ENCODE measurements at regions not wholly inside any gene's neighbourhood (a gene's known extent, or its start where the extent isn't known, plus 50 kb on each side); places are given as distances from the start of the nearest gene placed in this dataset.

- peaks cover 4% of the 10 kb centered on the region for H3K27me3 Mint-ChIP-seq
- H3K36me3 Mint-ChIP-seq (ENCODE audit: low read depth): no peaks in the 10 kb centered on the region
- H3K4me3 Mint-ChIP-seq: no peak overlapping the region
- ATAC-seq (ENCODE audit: low read depth): no peak
- H3K9me3 Mint-ChIP-seq: peaks cover 34% of the 10 kb centered on the region
- ChIA-PET POLR2A (no interaction called here), CTCF (no interaction called here)
- DNase-seq: no peak
- no peak for TF ChIP-seq CTCF (IDR thresholded peaks at IDR 0.05)
- intact Hi-C loops (cut with micrococcal nuclease): no loop called here
- no peak overlapping the region for H3K27ac Mint-ChIP-seq
- H3K4me1 Mint-ChIP-seq: no peaks in the 10 kb centered on the region
Measured at GRCh38 chr5:96209829-96210228, 223.2 kb downstream of the PCSK1 start.

GRCh38 chr5:96207420-96207819 lies 225.6 kb downstream of the PCSK1 start:
- no peak overlapping the region for H3K27ac Mint-ChIP-seq
- H3K4me3 Mint-ChIP-seq: no peak overlapping the region
- H3K4me1 Mint-ChIP-seq: no peaks in the 10 kb centered on the region
- intact Hi-C loops (cut with micrococcal nuclease): no loop called here
- POLR2A ChIA-PET: no interaction called here
- ATAC-seq (ENCODE audit: low read depth) (no peak), DNase-seq (no peak)
- peaks cover 34% of the 10 kb centered on the region for H3K9me3 Mint-ChIP-seq
- peaks cover 5% of the 10 kb centered on the region for H3K27me3 Mint-ChIP-seq
- no peaks in the 10 kb centered on the region for H3K36me3 Mint-ChIP-seq (ENCODE audit: low read depth)
- no peak for TF ChIP-seq CTCF (IDR thresholded peaks at IDR 0.05)
- CTCF ChIA-PET: no interaction called here

GRCh38 chr5:96203761-96204160 lies 229.3 kb downstream of the PCSK1 start:
- no peak for TF ChIP-seq CTCF (IDR thresholded peaks at IDR 0.05)
- ATAC-seq (ENCODE audit: low read depth) (no peak), DNase-seq (no peak)
- no peak overlapping the region for H3K27ac Mint-ChIP-seq
- no peak overlapping the region for H3K4me3 Mint-ChIP-seq
- intact Hi-C loops (cut with micrococcal nuclease): no loop called here
- ChIA-PET CTCF (no interaction called here), POLR2A (no interaction called here)
- H3K36me3 Mint-ChIP-seq (ENCODE audit: low read depth): no peaks in the 10 kb centered on the region
- peaks cover 26% of the 10 kb centered on the region for H3K9me3 Mint-ChIP-seq
- peaks cover 5% of the 10 kb centered on the region for H3K27me3 Mint-ChIP-seq
- H3K4me1 Mint-ChIP-seq: no peaks in the 10 kb centered on the region

GRCh38 chr5:96201503-96201902 lies 231.5 kb downstream of the PCSK1 start:
- H3K4me1 Mint-ChIP-seq: no peaks in the 10 kb centered on the region
- peaks cover 8% of the 10 kb centered on the region for H3K9me3 Mint-ChIP-seq
- intact Hi-C loops (cut with micrococcal nuclease): no loop called here
- ChIA-PET CTCF (no interaction called here), POLR2A (no interaction called here)
- ATAC-seq (ENCODE audit: low read depth) (no peak), DNase-seq (no peak)
- TF ChIP-seq CTCF (IDR thresholded peaks at IDR 0.05): no peak
- H3K27ac Mint-ChIP-seq: no peak overlapping the region
- H3K36me3 Mint-ChIP-seq (ENCODE audit: low read depth): no peaks in the 10 kb centered on the region
- H3K27me3 Mint-ChIP-seq: peaks cover 5% of the 10 kb centered on the region
- no peak overlapping the region for H3K4me3 Mint-ChIP-seq

- Mint-ChIP-seq H3K9me3 (peaks cover 3% of the 10 kb centered on the region), H3K36me3 (ENCODE audit: low read depth) (no peaks in the 10 kb centered on the region), H3K27ac (no peak overlapping the region), H3K4me3 (no peak overlapping the region), H3K27me3 (peaks cover 5% of the 10 kb centered on the region), H3K4me1 (no peaks in the 10 kb centered on the region)
- ChIA-PET POLR2A (no interaction called here), CTCF (no interaction called here)
- no peak for TF ChIP-seq CTCF (IDR thresholded peaks at IDR 0.05)
- DNase-seq (no peak), ATAC-seq (ENCODE audit: low read depth) (no peak)
- intact Hi-C loops (cut with micrococcal nuclease): no loop called here
Measured at GRCh38 chr5:96200641-96201040, 232.4 kb downstream of the PCSK1 start.
